Liver (tissue), 8 donors: ENCODE measurements at regions not wholly inside any gene's neighbourhood (a gene's known extent, or its start where the extent isn't known, plus 50 kb on each side); places are given as distances from the start of the nearest gene placed in this dataset.
"Not testable (repeated sequence)": the region's sequence is repeated elsewhere in the genome, so short reads cannot be mapped to it uniquely, and the experiment has no call there.

Experiments used
- DNase-seq: peaks from one replicate; pipeline ENCODE4 v3.0.0-alpha.2; 2017; ENCODE audit warnings: low spot score
- H3K27ac ChIP-seq, 2 donors: one replicate each; pipeline ENCODE4 v1.7.0; 2013; ENCODE audit warnings: inconsistent platforms in 2 of 2, low read length in 2 of 2, control low read depth in 1 of 2, low read depth in 1 of 2, mild to moderate bottlenecking in 1 of 2
- H3K27me3 ChIP-seq, 4 donors: one replicate each; pipeline versions ENCODE4 v1.6.1 to v1.7.0; 2013; ENCODE audit warnings: low read length in 3 of 4, inconsistent platforms in 1 of 4, mild to moderate bottlenecking in 1 of 4, moderate library complexity in 1 of 4; ENCODE audit not compliant: control insufficient read depth in 4 of 4, insufficient read depth in 4 of 4
- H3K36me3 ChIP-seq, 4 donors: one replicate each; pipeline versions ENCODE4 v1.6.1 to v1.7.0; 2013; ENCODE audit warnings: low read length in 3 of 4, mild to moderate bottlenecking in 3 of 4, low read depth in 1 of 4, moderate library complexity in 1 of 4; ENCODE audit not compliant: control insufficient read depth in 4 of 4, insufficient read depth in 3 of 4
- H3K4me1 ChIP-seq, 4 donors: one replicate each; pipeline versions ENCODE4 v1.6.1 to v1.7.0; 2013; ENCODE audit warnings: low read length in 3 of 4, mild to moderate bottlenecking in 3 of 4, moderate library complexity in 1 of 4; ENCODE audit not compliant: control insufficient read depth in 4 of 4, insufficient read depth in 4 of 4
- H3K4me3 ChIP-seq, 3 donors: one replicate each; pipeline versions ENCODE4 v1.6.1 to v1.7.0; 2013; ENCODE audit warnings: low read length in 3 of 3, control low read depth in 1 of 3, low read depth in 1 of 3, mild to moderate bottlenecking in 1 of 3
- H3K9ac ChIP-seq, 2 donors: one replicate each; pipeline ENCODE4 v1.7.0; 2013; ENCODE audit warnings: low read length in 2 of 2, mild to moderate bottlenecking in 2 of 2, moderate library complexity in 2 of 2, control low read depth in 1 of 2, low read depth in 1 of 2
- H3K9me3 ChIP-seq, 4 donors: one replicate each; pipeline versions ENCODE4 v1.6.1 to v1.7.0; 2013; ENCODE audit warnings: low read length in 3 of 4; ENCODE audit not compliant: control insufficient read depth in 4 of 4
- CTCF ChIP-seq: fragments of 150-350 bp; IDR thresholded peaks from 2 replicates; pipeline ENCODE4 v1.5.1; 2017; ENCODE audit warnings: improper control_type of control experiment, low read depth, low read length; ENCODE audit not compliant: missing input control
- EGR1 ChIP-seq, 2 donors: IDR thresholded peaks; 2 replicates each; pipeline ENCODE4 v1.6.1; 2016 to 2018; ENCODE audit warnings: antibody characterized with exemption in 2 of 2, low read depth in 2 of 2
- FOXA2 ChIP-seq: IDR thresholded peaks from 2 replicates; pipeline ENCODE4 v1.6.1; 2016; ENCODE audit warnings: antibody characterized with exemption
- GABPA ChIP-seq, 2 donors: IDR thresholded peaks in 1 of 2; conservative IDR thresholded peaks in 1 of 2; 2 replicates each; pipeline ENCODE4 v1.6.1; 2016; ENCODE audit warnings: antibody characterized with exemption in 2 of 2, mild to moderate bottlenecking in 1 of 2, moderate library complexity in 1 of 2
- HNF4G ChIP-seq: IDR thresholded peaks from 2 replicates; pipeline ENCODE4 v1.6.1; 2016; ENCODE audit warnings: antibody characterized with exemption
- MAX ChIP-seq: IDR thresholded peaks from 2 replicates; pipeline ENCODE4 v1.6.1; 2016; ENCODE audit warnings: antibody characterized with exemption
- NR2F2 ChIP-seq: IDR thresholded peaks from 2 replicates; pipeline ENCODE4 v1.6.1; 2016; ENCODE audit warnings: antibody characterized with exemption
- RAD21 ChIP-seq, 2 donors: IDR thresholded peaks; 2 replicates each; pipeline ENCODE4 v1.6.1; 2016; ENCODE audit warnings: antibody characterized with exemption in 2 of 2, mild to moderate bottlenecking in 2 of 2
- RXRA ChIP-seq, 2 donors: IDR thresholded peaks; 2 replicates each; pipeline ENCODE4 v1.6.1; 2017 to 2018; ENCODE audit warnings: antibody characterized with exemption in 2 of 2, mild to moderate bottlenecking in 1 of 2
- SP1 ChIP-seq: IDR thresholded peaks from 2 replicates; pipeline ENCODE4 v1.6.1; 2018; ENCODE audit warnings: antibody characterized with exemption, mild to moderate bottlenecking
- TAF1 ChIP-seq: conservative IDR thresholded peaks from 2 replicates; pipeline ENCODE4 v1.6.1; 2016; ENCODE audit warnings: antibody characterized with exemption, mild to moderate bottlenecking
- YY1 ChIP-seq: IDR thresholded peaks from 2 replicates; pipeline ENCODE4 v1.6.1; 2016; ENCODE audit warnings: antibody characterized with exemption, mild to moderate bottlenecking
- WGBS: extraction: QIAGEN DNeasy Blood & Tissue Kit; methylation state at CpG from one replicate; pipeline ENCODE4 v1.1.7; 2013; 5-methylcytosine and 5-hydroxymethylcytosine counted together
- TF ChIP-seq, protein P1 (sequence below): IDR thresholded peaks from 2 replicates; pipeline ENCODE4 v1.6.1; 2016; ENCODE audit warnings: antibody characterized with exemption
- TF ChIP-seq, protein P2 (sequence below): IDR thresholded peaks from 2 replicates; pipeline ENCODE4 v1.6.1; 2016; ENCODE audit warnings: antibody characterized with exemption, mild to moderate bottlenecking
- TF ChIP-seq, protein P3 (sequence below): IDR thresholded peaks from 2 replicates; pipeline ENCODE4 v1.6.1; 2016; ENCODE audit warnings: antibody characterized with exemption
- donor health status: healthy.
- donor health status: healthy.
- donor health status: healthy.
- donor health status: healthy.
- donor health status: healthy.

- 85% methylated on average over 1 of the region's 1 CpG for WGBS
Observed at GRCh38 chr5:53749621-53750020, 189.2 kb downstream of the NDUFS4 start.

DNA sequence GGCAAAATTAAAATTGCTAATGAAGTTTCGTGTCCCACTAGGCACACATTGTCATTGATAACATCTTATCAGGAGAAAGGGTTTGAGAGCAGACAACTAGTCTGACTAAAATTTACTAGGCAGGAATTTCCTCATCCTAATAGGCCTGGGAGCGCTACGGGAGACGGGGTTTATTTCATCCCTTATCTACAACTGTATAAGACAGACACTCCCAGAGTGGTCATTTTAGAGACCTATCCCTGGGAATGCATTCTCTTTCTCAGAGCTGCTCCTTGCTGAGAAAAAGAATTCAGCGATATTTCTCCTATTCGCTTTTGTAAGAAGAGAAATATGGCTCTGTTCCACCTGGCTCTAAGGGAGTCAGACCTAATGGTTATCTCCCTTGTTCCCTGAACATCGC lies 191.8 kb downstream of the NDUFS4 start:
- not testable (repeated sequence) for DNase-seq, H3K9me3 ChIP-seq, H3K36me3 ChIP-seq, H3K4me1 ChIP-seq, H3K9ac ChIP-seq, H3K4me3 ChIP-seq, H3K27me3 ChIP-seq, H3K27ac ChIP-seq
- WGBS: 93% methylated on average over 7 of the region's 7 CpGs

More at GRCh38 chr5:53749621-53750020, 189.2 kb downstream of the NDUFS4 start:
- Histone ChIP-seq H3K9ac (no peak overlapping the region), H3K4me3 (no peak overlapping the region), H3K27me3 (no peaks in the 10 kb centered on the region), H3K4me1 (no peaks in the 10 kb centered on the region), H3K9me3 (peaks cover 0 to 5% (median 2%) of the 10 kb centered on the region in 4 donors), H3K27ac (no peak overlapping the region), H3K36me3 (peaks cover 0 to 1% (median 0%) of the 10 kb centered on the region in 4 donors)
- DNase-seq: no peak
- TF ChIP-seq CTCF: no peak
- no peak for TF ChIP-seq RAD21 (IDR thresholded peaks at IDR 0.05)
- no peak for TF ChIP-seq FOXA2
- TF ChIP-seq, protein P1, sequence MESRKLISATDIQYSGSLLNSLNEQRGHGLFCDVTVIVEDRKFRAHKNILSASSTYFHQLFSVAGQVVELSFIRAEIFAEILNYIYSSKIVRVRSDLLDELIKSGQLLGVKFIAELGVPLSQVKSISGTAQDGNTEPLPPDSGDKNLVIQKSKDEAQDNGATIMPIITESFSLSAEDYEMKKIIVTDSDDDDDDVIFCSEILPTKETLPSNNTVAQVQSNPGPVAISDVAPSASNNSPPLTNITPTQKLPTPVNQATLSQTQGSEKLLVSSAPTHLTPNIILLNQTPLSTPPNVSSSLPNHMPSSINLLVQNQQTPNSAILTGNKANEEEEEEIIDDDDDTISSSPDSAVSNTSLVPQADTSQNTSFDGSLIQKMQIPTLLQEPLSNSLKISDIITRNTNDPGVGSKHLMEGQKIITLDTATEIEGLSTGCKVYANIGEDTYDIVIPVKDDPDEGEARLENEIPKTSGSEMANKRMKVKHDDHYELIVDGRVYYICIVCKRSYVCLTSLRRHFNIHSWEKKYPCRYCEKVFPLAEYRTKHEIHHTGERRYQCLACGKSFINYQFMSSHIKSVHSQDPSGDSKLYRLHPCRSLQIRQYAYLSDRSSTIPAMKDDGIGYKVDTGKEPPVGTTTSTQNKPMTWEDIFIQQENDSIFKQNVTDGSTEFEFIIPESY: no peak
- TF ChIP-seq GABPA (IDR thresholded peaks at IDR 0.05 in 1 of 2, conservative IDR thresholded peaks at IDR 0.05 in 1 of 2): no peak
- TF ChIP-seq, protein P2, sequence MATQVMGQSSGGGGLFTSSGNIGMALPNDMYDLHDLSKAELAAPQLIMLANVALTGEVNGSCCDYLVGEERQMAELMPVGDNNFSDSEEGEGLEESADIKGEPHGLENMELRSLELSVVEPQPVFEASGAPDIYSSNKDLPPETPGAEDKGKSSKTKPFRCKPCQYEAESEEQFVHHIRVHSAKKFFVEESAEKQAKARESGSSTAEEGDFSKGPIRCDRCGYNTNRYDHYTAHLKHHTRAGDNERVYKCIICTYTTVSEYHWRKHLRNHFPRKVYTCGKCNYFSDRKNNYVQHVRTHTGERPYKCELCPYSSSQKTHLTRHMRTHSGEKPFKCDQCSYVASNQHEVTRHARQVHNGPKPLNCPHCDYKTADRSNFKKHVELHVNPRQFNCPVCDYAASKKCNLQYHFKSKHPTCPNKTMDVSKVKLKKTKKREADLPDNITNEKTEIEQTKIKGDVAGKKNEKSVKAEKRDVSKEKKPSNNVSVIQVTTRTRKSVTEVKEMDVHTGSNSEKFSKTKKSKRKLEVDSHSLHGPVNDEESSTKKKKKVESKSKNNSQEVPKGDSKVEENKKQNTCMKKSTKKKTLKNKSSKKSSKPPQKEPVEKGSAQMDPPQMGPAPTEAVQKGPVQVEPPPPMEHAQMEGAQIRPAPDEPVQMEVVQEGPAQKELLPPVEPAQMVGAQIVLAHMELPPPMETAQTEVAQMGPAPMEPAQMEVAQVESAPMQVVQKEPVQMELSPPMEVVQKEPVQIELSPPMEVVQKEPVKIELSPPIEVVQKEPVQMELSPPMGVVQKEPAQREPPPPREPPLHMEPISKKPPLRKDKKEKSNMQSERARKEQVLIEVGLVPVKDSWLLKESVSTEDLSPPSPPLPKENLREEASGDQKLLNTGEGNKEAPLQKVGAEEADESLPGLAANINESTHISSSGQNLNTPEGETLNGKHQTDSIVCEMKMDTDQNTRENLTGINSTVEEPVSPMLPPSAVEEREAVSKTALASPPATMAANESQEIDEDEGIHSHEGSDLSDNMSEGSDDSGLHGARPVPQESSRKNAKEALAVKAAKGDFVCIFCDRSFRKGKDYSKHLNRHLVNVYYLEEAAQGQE: no peak
- TF ChIP-seq EGR1 (IDR thresholded peaks at IDR 0.05; ENCODE audit: low read depth in 2 of 2): no peak
- no peak for TF ChIP-seq MAX
- no peak for TF ChIP-seq SP1
- no peak for TF ChIP-seq YY1
- no peak for TF ChIP-seq NR2F2
- TF ChIP-seq, protein P3, sequence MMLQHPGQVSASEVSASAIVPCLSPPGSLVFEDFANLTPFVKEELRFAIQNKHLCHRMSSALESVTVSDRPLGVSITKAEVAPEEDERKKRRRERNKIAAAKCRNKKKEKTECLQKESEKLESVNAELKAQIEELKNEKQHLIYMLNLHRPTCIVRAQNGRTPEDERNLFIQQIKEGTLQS: no peak
- no peak for TF ChIP-seq TAF1
- TF ChIP-seq RXRA (IDR thresholded peaks at IDR 0.05): no peak
- no peak for TF ChIP-seq HNF4G
